ENCODE measurements at regions not wholly inside any gene's neighbourhood (a gene's known extent, or its start where the extent isn't known, plus 50 kb on each side); places are given as distances from the start of the nearest gene placed in this dataset.

GRCh38 chr3:64829331-64829730 is 141.5 kb upstream of the ADAMTS9 start:
- no peaks in the 10 kb centered on the region for H3K9me3 ChIP-seq (ENCODE audit: control insufficient read depth, insufficient read depth, low read length)
- H3K27ac ChIP-seq (ENCODE audit: low read depth, low read length): no peak overlapping the region
- H3K4me3 ChIP-seq (ENCODE audit: low read depth, low read length): no peak overlapping the region
- POLR2A ChIA-PET: interaction anchor here (0.7 kb wide), 1 partner anchor 13 kb away, joined by 4 read pairs; no protein-coding TSS in a partner anchor
- no peak for TF ChIP-seq CTCF (IDR thresholded peaks at IDR 0.05; ENCODE audit: low read depth, low read length)
- DNase-seq (ENCODE audit: low read depth, low spot score): no peak
- CTCF ChIA-PET: no interaction called here
- H3K27me3 ChIP-seq (ENCODE audit: control insufficient read depth, insufficient read depth, low read length): no peaks in the 10 kb centered on the region

DNA sequence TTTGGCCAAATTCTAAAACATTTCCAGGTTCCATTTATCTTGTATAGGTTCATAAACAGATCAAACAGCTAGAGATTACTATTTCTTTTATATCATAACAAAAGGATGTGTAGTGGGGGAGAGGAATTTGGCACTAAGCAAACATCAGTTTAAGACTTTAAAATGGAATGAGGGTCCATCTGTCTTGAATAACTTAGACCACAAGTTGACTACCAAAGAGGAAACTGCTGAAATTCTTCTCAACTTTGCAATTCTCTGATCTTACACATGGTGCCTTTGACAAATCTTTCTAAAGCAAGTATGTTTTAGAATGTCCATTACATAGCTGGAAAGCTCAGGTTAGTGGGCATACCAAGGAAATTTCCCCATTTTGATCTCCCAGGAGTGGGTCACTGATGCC is 140.5 kb upstream of the ADAMTS9 start:
- Histone ChIP-seq H3K27me3 (ENCODE audit: control insufficient read depth, insufficient read depth, low read length) (no peaks in the 10 kb centered on the region), H3K9me3 (ENCODE audit: control insufficient read depth, insufficient read depth, low read length) (no peaks in the 10 kb centered on the region), H3K27ac (ENCODE audit: low read depth, low read length) (no peak overlapping the region), H3K4me3 (ENCODE audit: low read depth, low read length) (no peak overlapping the region)
- CTCF ChIA-PET: no interaction called here
- no peak for DNase-seq (ENCODE audit: low read depth, low spot score)
- TF ChIP-seq CTCF (IDR thresholded peaks at IDR 0.05; ENCODE audit: low read depth, low read length): no peak
- POLR2A ChIA-PET: no interaction called here

- Histone ChIP-seq H3K9me3 (ENCODE audit: control insufficient read depth, insufficient read depth, low read length) (no peaks in the 10 kb centered on the region), H3K4me3 (ENCODE audit: low read depth, low read length) (no peak overlapping the region), H3K27me3 (ENCODE audit: control insufficient read depth, insufficient read depth, low read length) (no peaks in the 10 kb centered on the region), H3K27ac (ENCODE audit: low read depth, low read length) (no peak overlapping the region)
- ChIA-PET CTCF (no interaction called here), POLR2A (no interaction called here)
- no peak for TF ChIP-seq CTCF (IDR thresholded peaks at IDR 0.05; ENCODE audit: low read depth, low read length)
- no peak for DNase-seq (ENCODE audit: low read depth, low spot score)
Measured at GRCh38 chr3:64827431-64827830, 139.6 kb upstream of the ADAMTS9 start.

GRCh38 chr3:64827019-64827418 is 139.2 kb upstream of the ADAMTS9 start:
- ChIA-PET POLR2A (no interaction called here), CTCF (no interaction called here)
- Histone ChIP-seq H3K4me3 (ENCODE audit: low read depth, low read length) (no peak overlapping the region), H3K27me3 (ENCODE audit: control insufficient read depth, insufficient read depth, low read length) (no peaks in the 10 kb centered on the region), H3K27ac (ENCODE audit: low read depth, low read length) (no peak overlapping the region), H3K9me3 (ENCODE audit: control insufficient read depth, insufficient read depth, low read length) (no peaks in the 10 kb centered on the region)
- DNase-seq (ENCODE audit: low read depth, low spot score): no peak
- TF ChIP-seq CTCF (IDR thresholded peaks at IDR 0.05; ENCODE audit: low read depth, low read length): no peak

- Histone ChIP-seq H3K27me3 (ENCODE audit: control insufficient read depth, insufficient read depth, low read length) (no peaks in the 10 kb centered on the region), H3K9me3 (ENCODE audit: control insufficient read depth, insufficient read depth, low read length) (no peaks in the 10 kb centered on the region), H3K27ac (ENCODE audit: low read depth, low read length) (no peak overlapping the region), H3K4me3 (ENCODE audit: low read depth, low read length) (no peak overlapping the region)
- ChIA-PET POLR2A (interaction anchor here (0.6 kb wide), 1 partner anchor 144 kb away, joined by 3 read pairs; no protein-coding TSS in a partner anchor), CTCF (no interaction called here)
- no peak for DNase-seq (ENCODE audit: low read depth, low spot score)
- TF ChIP-seq CTCF (IDR thresholded peaks at IDR 0.05; ENCODE audit: low read depth, low read length): no peak
Measured at GRCh38 chr3:64825404-64826120, 137.8 kb upstream of the ADAMTS9 start.
